ENCODE measurements at regions not wholly inside any gene's neighbourhood (a gene's known extent, or its start where the extent isn't known, plus 50 kb on each side); places are given as distances from the start of the nearest gene placed in this dataset.
A peak's percentile ranks its signal among the peaks of the same experiment; 100 is the strongest.
"Not testable (repeated sequence)": the region's sequence is repeated elsewhere in the genome, so short reads cannot be mapped to it uniquely, and the experiment has no call there.

- ATAC-seq (no peak), DNase-seq (no peak)
- intact Hi-C loops (cut with DNase I, micrococcal nuclease) = no loop called here
Measured at GRCh38 chr12:89831310-89832095, 122.9 kb upstream of the ATP2B1 start.

- intact Hi-C loops (cut with DNase I, micrococcal nuclease) = no loop called here
- ATAC-seq = no peak
- DNase-seq = no peak
Measured at GRCh38 chr12:89829434-89829975, 120.9 kb upstream of the ATP2B1 start.

- DNase-seq (no peak), ATAC-seq (no peak)
- intact Hi-C loops (cut with DNase I, micrococcal nuclease) = no loop called here
Measured at GRCh38 chr12:89828575-89828974, 119.9 kb upstream of the ATP2B1 start.

- intact Hi-C loops (cut with DNase I, micrococcal nuclease) = no loop called here
- no peak for DNase-seq
- ATAC-seq = no peak
Measured at GRCh38 chr12:89827592-89827991, 119.0 kb upstream of the ATP2B1 start.

GRCh38 chr12:89826468-89826867 lies 117.8 kb upstream of the ATP2B1 start:
- DNase-seq (no peak), ATAC-seq (no peak)
- intact Hi-C loops (cut with DNase I, micrococcal nuclease) = no loop called here

- DNase-seq = no peak
- intact Hi-C loops (cut with DNase I, micrococcal nuclease) = no loop called here
- no peak for ATAC-seq
Measured at GRCh38 chr12:89825591-89826449, 117.2 kb upstream of the ATP2B1 start.

- DNase-seq (no peak), ATAC-seq (no peak)
- intact Hi-C loops (cut with DNase I, micrococcal nuclease) = no loop called here
Measured at GRCh38 chr12:89824822-89825221, 116.2 kb upstream of the ATP2B1 start.

GRCh38 chr12:89822992-89823391 lies 114.4 kb upstream of the ATP2B1 start:
- ATAC-seq; intact Hi-C loops (cut with DNase I, micrococcal nuclease); DNase-seq: not testable (repeated sequence)

GRCh38 chr12:89821896-89822295 lies 113.3 kb upstream of the ATP2B1 start:
- no peak for DNase-seq
- intact Hi-C loops (cut with DNase I, micrococcal nuclease) = no loop called here
- ATAC-seq = no peak

GRCh38 chr12:89817501-89818226 lies 109.0 kb upstream of the ATP2B1 start:
- DNase-seq (no peak), ATAC-seq (no peak)
- intact Hi-C loops (cut with DNase I, micrococcal nuclease) = no loop called here

GRCh38 chr12:89815225-89815624 lies 106.6 kb upstream of the ATP2B1 start:
- DNase-seq = no peak
- intact Hi-C loops (cut with DNase I, micrococcal nuclease) = no loop called here
- ATAC-seq = no peak

- DNase-seq (no peak), ATAC-seq (no peak)
- intact Hi-C loops (cut with DNase I, micrococcal nuclease) = no loop called here
Measured at GRCh38 chr12:89803412-89803811, 94.8 kb upstream of the ATP2B1 start.

GRCh38 chr12:89801284-89801683 lies 92.6 kb upstream of the ATP2B1 start:
- ATAC-seq (no peak), DNase-seq (no peak)
- intact Hi-C loops (cut with DNase I, micrococcal nuclease) = no loop called here

- no peak for ATAC-seq
- no peak for DNase-seq
- intact Hi-C loops (cut with DNase I, micrococcal nuclease) = no loop called here
Measured at GRCh38 chr12:89800435-89800834, 91.8 kb upstream of the ATP2B1 start.

- no peak for DNase-seq
- intact Hi-C loops (cut with DNase I, micrococcal nuclease) = no loop called here
- no peak for ATAC-seq
Measured at GRCh38 chr12:89799316-89799715, 90.7 kb upstream of the ATP2B1 start.

- DNase-seq (no peak), ATAC-seq (no peak)
- intact Hi-C loops (cut with DNase I, micrococcal nuclease) = no loop called here
Measured at GRCh38 chr12:89797436-89797835, 88.8 kb upstream of the ATP2B1 start.

- DNase-seq (no peak), ATAC-seq (no peak)
- intact Hi-C loops (cut with DNase I, micrococcal nuclease) = no loop called here
Measured at GRCh38 chr12:89796798-89797382, 88.3 kb upstream of the ATP2B1 start.

- intact Hi-C loops (cut with DNase I, micrococcal nuclease) = no loop called here
- DNase-seq (no peak), ATAC-seq (no peak)
Measured at GRCh38 chr12:89793946-89794345, 85.3 kb upstream of the ATP2B1 start.

- intact Hi-C loops (cut with DNase I, micrococcal nuclease) = no loop called here
- DNase-seq (no peak), ATAC-seq (peak; percentile 27)
Measured at GRCh38 chr12:89791286-89791685, 82.6 kb upstream of the ATP2B1 start.
